CD14-positive monocyte (primary cell): ENCODE measurements at regions not wholly inside any gene's neighbourhood (a gene's known extent, or its start where the extent isn't known, plus 50 kb on each side); places are given as distances from the start of the nearest gene placed in this dataset.

ENCODE experiments used
- DNase-seq, 3 donors: peaks; one replicate each; pipeline ENCODE4 v3.0.0-alpha.2; 2011 to 2022
- H2AFZ ChIP-seq: 2 replicates; pipeline ENCODE4 v1.6.0; 2012; ENCODE audit warnings: mild to moderate bottlenecking, low read depth, low read length, inconsistent platforms; ENCODE audit not compliant: insufficient read depth, poor library complexity, severe bottlenecking
- H3K27ac ChIP-seq, 2 donors: 1 replicate in 1 of 2; 2 replicates in 1 of 2; pipeline ENCODE4 v1.5.1; 2012 to 2013; ENCODE audit warnings: low read length in 2 of 2, control low read depth in 1 of 2, inconsistent platforms in 1 of 2, low read depth in 1 of 2, mild to moderate bottlenecking in 1 of 2
- H3K27me3 ChIP-seq, 2 donors: one replicate each; pipeline versions ENCODE4 v1.6.0 to v1.6.1; 2011 to 2013; ENCODE audit warnings: low read length in 2 of 2; ENCODE audit not compliant: control insufficient read depth in 2 of 2, insufficient read depth in 2 of 2
- H3K36me3 ChIP-seq, 2 donors: replicated peaks in 1 of 2; 1 replicate in 1 of 2; 2 replicates in 1 of 2; pipeline versions ENCODE4 v1.5.1 to v1.6.1; 2012 to 2013; ENCODE audit warnings: low read length in 2 of 2, control low read depth in 1 of 2, inconsistent platforms in 1 of 2, mild to moderate bottlenecking in 1 of 2; ENCODE audit not compliant: insufficient read depth in 2 of 2, control insufficient read depth in 1 of 2
- H3K4me1 ChIP-seq, 2 donors: 1 replicate in 1 of 2; 2 replicates in 1 of 2; pipeline versions ENCODE4 v1.5.1 to v1.6.1; 2012 to 2013; ENCODE audit warnings: low read length in 2 of 2, control low read depth in 1 of 2, inconsistent platforms in 1 of 2, mild to moderate bottlenecking in 1 of 2, moderate library complexity in 1 of 2; ENCODE audit not compliant: insufficient read depth in 2 of 2, control insufficient read depth in 1 of 2
- H3K4me2 ChIP-seq: replicated peaks from 2 replicates; pipeline ENCODE3; 2012; ENCODE audit warnings: low read length, moderate library complexity, mild to moderate bottlenecking; ENCODE audit not compliant: poor library complexity, severe bottlenecking; ENCODE audit errors: extremely low read depth
- H3K4me3 ChIP-seq, 3 experiments: fragments of 200-600 bp in 1 of 3; sonication (generic) in 1 of 3; replicated peaks in 1 of 3; 1 replicate in 2 of 3; 2 replicates in 1 of 3; pipeline ENCODE4 v1.5.1; 2011 to 2013; ENCODE audit warnings: low read length in 3 of 3, mild to moderate bottlenecking in 3 of 3, control low read depth in 2 of 3, low read depth in 2 of 3, inconsistent platforms in 1 of 3, moderate library complexity in 1 of 3
- H3K79me2 ChIP-seq: 2 replicates; pipeline ENCODE4 v1.6.0; 2012; ENCODE audit warnings: mild to moderate bottlenecking, control low read depth, inconsistent platforms, low read length, moderate library complexity; ENCODE audit not compliant: insufficient read depth
- H3K9ac ChIP-seq: 2 replicates; pipeline ENCODE4 v1.6.0; 2017; ENCODE audit warnings: low read length, mild to moderate bottlenecking; ENCODE audit not compliant: insufficient read depth, poor library complexity, severe bottlenecking
- H3K9me3 ChIP-seq, 2 donors: replicated peaks in 1 of 2; 1 replicate in 1 of 2; 2 replicates in 1 of 2; pipeline versions ENCODE4 v1.5.1 to v1.6.1; 2012 to 2013; ENCODE audit warnings: low read length in 2 of 2, control low read depth in 1 of 2; ENCODE audit not compliant: control insufficient read depth in 1 of 2, insufficient read depth in 1 of 2
- H4K20me1 ChIP-seq: 2 replicates; pipeline ENCODE4 v1.6.0; 2012; ENCODE audit warnings: mild to moderate bottlenecking, low read length, control low read depth, moderate library complexity; ENCODE audit not compliant: insufficient read depth
- H3K27ac Mint-ChIP-seq, 7 donors: one replicate each; pipeline ENCODE4 v1.8.0; 2020; ENCODE audit warnings: mild to moderate bottlenecking in 7 of 7, mixed read lengths in 7 of 7, moderate library complexity in 6 of 7, inconsistent platforms in 2 of 7
- H3K27me3 Mint-ChIP-seq, 3 donors: one replicate each; pipeline ENCODE4 v1.8.0; 2021 to 2022; ENCODE audit warnings: low read depth in 3 of 3, mild to moderate bottlenecking in 3 of 3, mixed read lengths in 3 of 3, moderate library complexity in 3 of 3, inconsistent platforms in 1 of 3
- H3K36me3 Mint-ChIP-seq, 2 donors: one replicate each; pipeline ENCODE4 v1.8.0; 2020; ENCODE audit warnings: mixed read lengths in 2 of 2, inconsistent platforms in 1 of 2, mild to moderate bottlenecking in 1 of 2
- H3K4me1 Mint-ChIP-seq: one replicate; pipeline ENCODE4 v1.8.0; 2020; ENCODE audit warnings: mild to moderate bottlenecking, mixed read lengths
- H3K4me3 Mint-ChIP-seq, 2 donors: one replicate each; pipeline ENCODE4 v1.8.0; 2020; ENCODE audit warnings: mild to moderate bottlenecking in 2 of 2, mixed read lengths in 2 of 2, moderate library complexity in 1 of 2
- H3K9me3 Mint-ChIP-seq, 7 donors: one replicate each; pipeline ENCODE4 v1.8.0; 2020 to 2022; ENCODE audit warnings: mixed read lengths in 7 of 7, mild to moderate bottlenecking in 6 of 7, moderate library complexity in 6 of 7, inconsistent platforms in 2 of 7
- CTCF ChIP-seq: fragments of 200-600 bp; IDR thresholded peaks from one replicate; pipeline ENCODE4 v1.8.0; 2022; ENCODE audit warnings: antibody characterized with exemption, mild to moderate bottlenecking
- WGBS: methylation state at CpG from one replicate; pipeline ENCODE4 v1.1.5; 2013; ENCODE audit warnings: missing lambda C conversion rate; ENCODE audit not compliant: insufficient coverage; 5-methylcytosine and 5-hydroxymethylcytosine counted together
- intact Hi-C, 2 donors: fragments of 100-400 bp; cut with micrococcal nuclease; formaldehyde crosslinking; loops; one replicate each; pipeline versions ENCODE4 v1.15.0 to v1.15.1; 2023

GRCh38 chr5:8943301-8943700 is 602.6 kb downstream of the SEMA5A start:
- intact Hi-C loops, result no loop called here
- H3K27me3 Mint-ChIP-seq, result no peaks in the 10 kb centered on the region
- H3K36me3 Mint-ChIP-seq, result no peaks in the 10 kb centered on the region
- peaks cover 7 to 19% (median 12%) of the 10 kb centered on the region in 7 donors for H3K9me3 Mint-ChIP-seq
- no peak for DNase-seq
- Histone ChIP-seq H3K4me1 (no peaks in the 10 kb centered on the region), H3K9me3 (peaks cover 3 to 4% of the 10 kb centered on the region in 2 donors), H4K20me1 (no peaks in the 10 kb centered on the region), H2AFZ (no peak overlapping the region), H3K4me3 (no peak overlapping the region), H3K36me3 (no peaks in the 10 kb centered on the region), H3K27ac (no peak overlapping the region), H3K4me2 (no peak overlapping the region), H3K27me3 (no peaks in the 10 kb centered on the region), H3K79me2 (no peaks in the 10 kb centered on the region), H3K9ac (no peak overlapping the region)
- no peak overlapping the region for H3K4me3 Mint-ChIP-seq
- no peak for TF ChIP-seq CTCF
- 73% methylated on average over 2 of the region's 3 CpGs for WGBS
- no peaks in the 10 kb centered on the region for H3K4me1 Mint-ChIP-seq
- H3K27ac Mint-ChIP-seq, result peak overlapping the region in 1 of 7 donors; percentile 12

- no peaks in the 10 kb centered on the region for H3K4me1 Mint-ChIP-seq
Observed at GRCh38 chr5:8944005-8944404, 601.9 kb downstream of the SEMA5A start.

More at GRCh38 chr5:8944005-8944404, 601.9 kb downstream of the SEMA5A start:
- H2AFZ ChIP-seq, result no peak overlapping the region
- H3K9me3 Mint-ChIP-seq, result peaks cover 7 to 17% (median 10%) of the 10 kb centered on the region in 7 donors
- no peak for DNase-seq
- H3K4me3 Mint-ChIP-seq, result no peak overlapping the region
- intact Hi-C loops, result no loop called here
- H3K9ac ChIP-seq, result no peak overlapping the region
- no peaks in the 10 kb centered on the region for H3K4me1 ChIP-seq
- H3K36me3 Mint-ChIP-seq, result no peaks in the 10 kb centered on the region
- H3K27me3 ChIP-seq, result no peaks in the 10 kb centered on the region
- TF ChIP-seq CTCF, result no peak
- H3K27ac Mint-ChIP-seq, result no peak overlapping the region
- H3K27me3 Mint-ChIP-seq, result no peaks in the 10 kb centered on the region
- peaks cover 3% of the 10 kb centered on the region in 2 donors for H3K9me3 ChIP-seq
- no peaks in the 10 kb centered on the region for H4K20me1 ChIP-seq
- no peaks in the 10 kb centered on the region for H3K36me3 ChIP-seq
- WGBS, result no CpG with 5 or more reads among the region's 4 CpGs
- no peaks in the 10 kb centered on the region for H3K79me2 ChIP-seq
- no peak overlapping the region for H3K4me2 ChIP-seq
- no peak overlapping the region for H3K4me3 ChIP-seq
- H3K27ac ChIP-seq, result no peak overlapping the region
